HG02588 (cell line): ENCODE measurements at regions not wholly inside any gene's neighbourhood (a gene's known extent, or its start where the extent isn't known, plus 50 kb on each side); places are given as distances from the start of the nearest gene placed in this dataset.

Experiments
- ATAC-seq: cut with Tn5 transposase; IDR thresholded peaks from one replicate; pipeline ENCODE4 v1.9.1; 2021; ENCODE audit warnings: mild to moderate bottlenecking, moderate library complexity; ENCODE audit not compliant: unreplicated experiment

- no peak for ATAC-seq
Measured at GRCh38 chr2:82317012-82317411, 2012.5 kb upstream of the LRRTM1 start.

GRCh38 chr2:82316586-82316985 is 2012.0 kb upstream of the LRRTM1 start:
- ATAC-seq = no peak

- no peak for ATAC-seq
Measured at GRCh38 chr2:82314836-82315472, 2010.4 kb upstream of the LRRTM1 start.

- ATAC-seq = no peak
Measured at GRCh38 chr2:82307511-82307910, 2003.0 kb upstream of the LRRTM1 start.

- no peak for ATAC-seq
Measured at GRCh38 chr2:82301506-82301905, 1997.0 kb upstream of the LRRTM1 start.

GRCh38 chr2:82289446-82289845 is 1984.9 kb upstream of the LRRTM1 start:
- no peak for ATAC-seq

GRCh38 chr2:82283075-82283474 is 1978.5 kb upstream of the LRRTM1 start:
- no peak for ATAC-seq

GRCh38 chr2:82282111-82282882 is 1977.7 kb upstream of the LRRTM1 start:
- no peak for ATAC-seq

GRCh38 chr2:82279367-82279766 is 1974.8 kb upstream of the LRRTM1 start:
- no peak for ATAC-seq

- ATAC-seq = no peak
Measured at GRCh38 chr2:82278416-82278815, 1973.9 kb upstream of the LRRTM1 start.

GRCh38 chr2:82275599-82275998 is 1971.0 kb upstream of the LRRTM1 start:
- ATAC-seq = no peak

GRCh38 chr2:82268446-82268845 is 1963.9 kb upstream of the LRRTM1 start:
- ATAC-seq = no peak

- no peak for ATAC-seq
Measured at GRCh38 chr2:82260521-82260920, 1956.0 kb upstream of the LRRTM1 start.

- ATAC-seq = no peak
Measured at GRCh38 chr2:82259551-82259950, 1955.0 kb upstream of the LRRTM1 start.

GRCh38 chr2:82257796-82258555 is 1953.4 kb upstream of the LRRTM1 start:
- ATAC-seq = no peak

- ATAC-seq = no peak
Measured at GRCh38 chr2:82256983-82257632, 1952.6 kb upstream of the LRRTM1 start.

GRCh38 chr2:82256288-82256687 is 1951.7 kb upstream of the LRRTM1 start:
- ATAC-seq = no peak

- no peak for ATAC-seq
Measured at GRCh38 chr2:82254728-82255127, 1950.2 kb upstream of the LRRTM1 start.

- ATAC-seq = no peak
Measured at GRCh38 chr2:82246220-82246775, 1941.7 kb upstream of the LRRTM1 start.

- ATAC-seq = no peak
Measured at GRCh38 chr2:82239176-82239575, 1934.6 kb upstream of the LRRTM1 start.
